ENCODE measurements at regions not wholly inside any gene's neighbourhood (a gene's known extent, or its start where the extent isn't known, plus 50 kb on each side); places are given as distances from the start of the nearest gene placed in this dataset.

DNA sequence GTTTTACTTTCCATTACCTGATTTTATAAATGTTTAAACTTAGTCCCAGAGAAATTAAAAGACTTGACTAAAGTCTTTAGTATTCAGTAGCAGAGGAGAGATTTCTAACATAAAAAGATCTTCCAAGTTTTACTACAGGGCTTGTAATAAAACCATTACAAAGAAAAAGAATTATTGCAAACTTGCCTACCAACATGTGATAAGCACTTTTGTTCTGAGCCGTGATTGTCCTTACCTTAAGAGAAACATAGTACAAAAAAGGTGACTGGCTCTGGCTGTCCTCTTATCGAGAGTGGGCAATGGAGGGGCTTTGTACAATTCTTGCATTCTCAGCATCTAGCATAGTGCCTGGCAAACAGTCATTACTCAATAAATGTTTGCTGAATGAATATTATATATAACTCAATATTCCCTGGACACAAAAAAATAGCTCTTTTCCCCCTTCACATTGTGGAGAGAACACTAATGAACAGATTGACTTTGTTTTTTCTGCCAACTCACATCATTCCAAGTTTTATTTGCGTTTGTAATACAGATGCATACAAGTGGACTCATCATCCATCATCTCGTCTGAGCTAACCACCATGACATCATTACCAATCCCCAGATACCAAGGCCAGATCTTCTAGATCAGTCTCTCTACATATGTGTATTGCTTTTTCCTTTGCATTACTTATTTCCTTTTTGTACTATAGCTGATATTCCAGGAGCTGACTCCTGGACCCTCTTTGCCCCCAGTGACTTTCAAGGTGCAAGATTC lies 192.8 kb upstream of the EEA1 start:
- no peaks in the 10 kb centered on the region for H3K36me3 ChIP-seq (ENCODE audit: control insufficient read depth, insufficient read depth, low read length)
- H3K4me3 ChIP-seq (ENCODE audit: low read depth, low read length) = no peak overlapping the region
- DNase-seq (ENCODE audit: low read depth) = peak; percentile 98
- no peaks in the 10 kb centered on the region for H3K27me3 ChIP-seq (ENCODE audit: control insufficient read depth, insufficient read depth, low read length)
- no peak for FAIRE-seq
- TF ChIP-seq, protein P1, sequence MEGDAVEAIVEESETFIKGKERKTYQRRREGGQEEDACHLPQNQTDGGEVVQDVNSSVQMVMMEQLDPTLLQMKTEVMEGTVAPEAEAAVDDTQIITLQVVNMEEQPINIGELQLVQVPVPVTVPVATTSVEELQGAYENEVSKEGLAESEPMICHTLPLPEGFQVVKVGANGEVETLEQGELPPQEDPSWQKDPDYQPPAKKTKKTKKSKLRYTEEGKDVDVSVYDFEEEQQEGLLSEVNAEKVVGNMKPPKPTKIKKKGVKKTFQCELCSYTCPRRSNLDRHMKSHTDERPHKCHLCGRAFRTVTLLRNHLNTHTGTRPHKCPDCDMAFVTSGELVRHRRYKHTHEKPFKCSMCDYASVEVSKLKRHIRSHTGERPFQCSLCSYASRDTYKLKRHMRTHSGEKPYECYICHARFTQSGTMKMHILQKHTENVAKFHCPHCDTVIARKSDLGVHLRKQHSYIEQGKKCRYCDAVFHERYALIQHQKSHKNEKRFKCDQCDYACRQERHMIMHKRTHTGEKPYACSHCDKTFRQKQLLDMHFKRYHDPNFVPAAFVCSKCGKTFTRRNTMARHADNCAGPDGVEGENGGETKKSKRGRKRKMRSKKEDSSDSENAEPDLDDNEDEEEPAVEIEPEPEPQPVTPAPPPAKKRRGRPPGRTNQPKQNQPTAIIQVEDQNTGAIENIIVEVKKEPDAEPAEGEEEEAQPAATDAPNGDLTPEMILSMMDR (IDR thresholded peaks at IDR 0.05; ENCODE audit: insufficient read depth, low read length, severe bottlenecking) = no peak

DNA sequence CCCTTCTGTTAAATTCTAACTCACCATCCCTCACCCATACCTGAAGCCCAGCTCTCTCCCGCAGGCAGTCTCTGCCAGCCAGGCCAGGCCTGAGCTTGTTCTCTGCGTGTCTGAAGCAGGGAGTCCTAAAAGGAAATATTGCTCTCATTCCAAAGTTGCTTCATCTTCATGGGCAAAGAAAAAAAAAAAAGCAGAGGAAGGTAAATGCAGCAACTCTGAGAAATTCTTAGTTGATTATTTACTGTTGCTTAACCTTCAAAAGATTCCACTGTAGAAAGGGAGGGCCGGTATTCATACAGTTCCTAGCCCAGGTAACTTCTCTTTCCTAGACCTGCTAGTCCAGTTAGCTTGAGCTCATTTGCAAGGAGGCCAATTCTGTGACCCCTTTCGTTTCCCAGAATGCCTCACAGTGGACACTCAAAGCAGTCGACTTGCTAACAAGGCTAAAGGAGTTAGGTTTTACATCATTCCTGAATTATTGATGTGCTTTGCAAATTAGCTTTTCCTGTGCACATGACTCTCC lies 193.5 kb upstream of the EEA1 start:
- H3K4me3 ChIP-seq (ENCODE audit: low read depth, low read length) = no peak overlapping the region
- TF ChIP-seq, protein P1 (IDR thresholded peaks at IDR 0.05; ENCODE audit: insufficient read depth, low read length, severe bottlenecking) = no peak
- H3K36me3 ChIP-seq (ENCODE audit: control insufficient read depth, insufficient read depth, low read length) = no peaks in the 10 kb centered on the region
- peak; percentile 99 for DNase-seq (ENCODE audit: low read depth)
- peak; percentile 66 for FAIRE-seq
- no peaks in the 10 kb centered on the region for H3K27me3 ChIP-seq (ENCODE audit: control insufficient read depth, insufficient read depth, low read length)

DNA sequence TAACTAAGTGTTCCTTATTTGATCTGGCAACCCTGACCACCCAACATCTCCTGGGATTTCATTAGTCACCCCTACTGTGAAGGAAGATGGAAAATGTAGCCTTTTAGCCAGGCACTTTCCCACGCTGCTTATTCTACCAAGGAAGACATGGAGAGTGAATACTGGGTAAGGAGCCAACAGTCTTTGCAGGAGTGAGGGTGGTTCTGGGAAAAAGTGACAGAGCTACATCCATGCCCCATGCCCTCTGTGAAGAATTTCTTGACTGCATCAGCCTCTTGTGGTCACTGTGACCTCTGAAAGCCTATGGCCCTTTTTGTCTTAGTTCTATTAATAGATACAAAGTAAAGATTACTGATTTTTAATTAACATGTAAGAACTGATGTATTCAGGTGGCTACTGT lies 196.0 kb upstream of the EEA1 start:
- Histone ChIP-seq H3K4me3 (ENCODE audit: low read depth, low read length) (no peak overlapping the region), H3K36me3 (ENCODE audit: control insufficient read depth, insufficient read depth, low read length) (no peaks in the 10 kb centered on the region), H3K27me3 (ENCODE audit: control insufficient read depth, insufficient read depth, low read length) (no peaks in the 10 kb centered on the region)
- TF ChIP-seq, protein P1 (IDR thresholded peaks at IDR 0.05; ENCODE audit: insufficient read depth, low read length, severe bottlenecking) = no peak
- DNase-seq (ENCODE audit: low read depth) (no peak), FAIRE-seq (no peak)

DNA sequence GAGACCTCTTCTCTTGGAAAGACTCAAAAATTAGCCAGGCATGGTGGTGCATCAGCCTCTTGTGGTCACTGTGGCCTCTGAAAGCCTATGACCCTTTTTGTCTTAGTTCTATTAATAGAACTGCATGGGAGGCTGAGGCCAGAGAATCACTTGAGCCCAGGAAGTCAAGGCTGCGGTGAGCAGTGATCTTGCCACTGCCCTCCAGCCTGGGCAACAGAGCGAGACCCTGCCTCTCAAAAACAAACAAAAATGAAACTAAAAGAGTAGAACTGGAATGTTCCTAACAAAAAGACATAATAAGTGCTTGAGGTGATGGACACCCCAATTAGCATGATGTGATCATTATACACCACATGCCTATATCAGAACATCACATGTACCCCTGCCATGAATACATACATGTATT lies 197.0 kb upstream of the EEA1 start:
- Histone ChIP-seq H3K4me3 (ENCODE audit: low read depth, low read length) (no peak overlapping the region), H3K36me3 (ENCODE audit: control insufficient read depth, insufficient read depth, low read length) (no peaks in the 10 kb centered on the region), H3K27me3 (ENCODE audit: control insufficient read depth, insufficient read depth, low read length) (no peaks in the 10 kb centered on the region)
- DNase-seq (ENCODE audit: low read depth) (no peak), FAIRE-seq (no peak)
- TF ChIP-seq, protein P1 (IDR thresholded peaks at IDR 0.05; ENCODE audit: insufficient read depth, low read length, severe bottlenecking) = no peak

DNA sequence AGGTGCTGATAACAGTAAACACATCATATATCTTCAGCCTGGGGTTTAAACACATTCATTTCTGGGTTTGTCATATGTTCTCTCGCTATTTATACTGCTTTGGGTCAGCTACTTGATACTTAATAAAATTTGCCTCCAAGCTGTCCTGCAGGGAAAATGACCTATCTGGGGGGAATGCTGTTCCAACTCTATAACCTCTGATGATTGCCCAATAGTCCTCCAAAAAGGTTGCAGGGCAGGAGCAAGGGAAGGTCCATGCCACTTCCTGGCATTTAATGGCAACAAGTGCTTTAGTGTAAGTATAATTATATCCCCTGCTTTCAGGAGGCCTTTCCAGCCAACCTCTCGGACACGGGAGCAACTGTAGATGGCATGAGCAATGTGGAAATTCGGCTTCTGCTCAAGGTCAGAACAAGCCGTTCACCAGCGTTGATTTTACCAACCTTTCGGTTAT lies 198.0 kb upstream of the EEA1 start:
- TF ChIP-seq, protein P1 (IDR thresholded peaks at IDR 0.05; ENCODE audit: insufficient read depth, low read length, severe bottlenecking) = no peak
- no peak for DNase-seq (ENCODE audit: low read depth)
- no peak for FAIRE-seq
- Histone ChIP-seq H3K4me3 (ENCODE audit: low read depth, low read length) (no peak overlapping the region), H3K27me3 (ENCODE audit: control insufficient read depth, insufficient read depth, low read length) (no peaks in the 10 kb centered on the region), H3K36me3 (ENCODE audit: control insufficient read depth, insufficient read depth, low read length) (no peaks in the 10 kb centered on the region)
